ENCODE measurements at regions not wholly inside any gene's neighbourhood (a gene's known extent, or its start where the extent isn't known, plus 50 kb on each side); places are given as distances from the start of the nearest gene placed in this dataset.

DNA sequence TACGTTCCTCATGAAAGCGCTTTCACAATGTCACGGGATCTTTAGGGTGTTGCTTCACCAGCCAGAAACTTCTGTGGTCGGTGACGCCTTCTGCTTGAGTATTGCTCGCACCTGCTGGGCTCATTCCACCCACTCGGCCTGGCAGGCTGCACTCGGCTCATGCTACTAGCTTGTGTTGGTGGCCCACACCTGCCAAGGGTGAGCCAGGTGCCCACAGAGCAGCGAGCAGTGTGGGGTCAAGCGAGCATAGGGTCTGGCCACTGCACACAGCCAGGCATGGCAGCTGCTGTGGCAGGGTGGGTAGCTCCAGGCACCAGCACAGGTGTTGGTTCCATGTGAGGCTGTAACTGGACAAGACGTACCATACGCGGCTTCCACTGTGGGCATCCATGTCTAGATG, 202.9 kb upstream of the CADM2 start:
- ATAC-seq (no peak), DNase-seq (no peak)
- Histone ChIP-seq H3K4me2 (ENCODE audit: low read length) (no peak overlapping the region), H3K27me3 (ENCODE audit: low read length) (no peaks in the 10 kb centered on the region), H3F3A (ENCODE audit: low read length, unreplicated experiment) (no peaks in the 10 kb centered on the region), H3K9ac (ENCODE audit: low read length) (no peak overlapping the region), H3K27ac (ENCODE audit: low read length) (no peak overlapping the region), H3K36me3 (ENCODE audit: low read depth, low read length) (no peaks in the 10 kb centered on the region), H2AFZ (ENCODE audit: low read length) (no peak overlapping the region), H4K20me1 (ENCODE audit: low read length) (no peaks in the 10 kb centered on the region), H3K79me2 (ENCODE audit: low read length) (no peaks in the 10 kb centered on the region), H3K4me1 (ENCODE audit: insufficient read depth, low read length) (no peaks in the 10 kb centered on the region), H3K9me2 (replicated peaks; ENCODE audit: low read length) (no peaks in the 10 kb centered on the region), H3K9me3 (ENCODE audit: low read length) (no peaks in the 10 kb centered on the region), H3K4me3 (ENCODE audit: low read length) (no peak overlapping the region)
- ChIA-PET CTCF (no interaction called here), POLR2A (ENCODE audit: unreplicated experiment) (no interaction called here)
- BruUV-seq (replicated peaks) = no TSS peak
- intact Hi-C loops (cut with micrococcal nuclease) = no loop called here
- TF ChIP-seq, protein P1, sequence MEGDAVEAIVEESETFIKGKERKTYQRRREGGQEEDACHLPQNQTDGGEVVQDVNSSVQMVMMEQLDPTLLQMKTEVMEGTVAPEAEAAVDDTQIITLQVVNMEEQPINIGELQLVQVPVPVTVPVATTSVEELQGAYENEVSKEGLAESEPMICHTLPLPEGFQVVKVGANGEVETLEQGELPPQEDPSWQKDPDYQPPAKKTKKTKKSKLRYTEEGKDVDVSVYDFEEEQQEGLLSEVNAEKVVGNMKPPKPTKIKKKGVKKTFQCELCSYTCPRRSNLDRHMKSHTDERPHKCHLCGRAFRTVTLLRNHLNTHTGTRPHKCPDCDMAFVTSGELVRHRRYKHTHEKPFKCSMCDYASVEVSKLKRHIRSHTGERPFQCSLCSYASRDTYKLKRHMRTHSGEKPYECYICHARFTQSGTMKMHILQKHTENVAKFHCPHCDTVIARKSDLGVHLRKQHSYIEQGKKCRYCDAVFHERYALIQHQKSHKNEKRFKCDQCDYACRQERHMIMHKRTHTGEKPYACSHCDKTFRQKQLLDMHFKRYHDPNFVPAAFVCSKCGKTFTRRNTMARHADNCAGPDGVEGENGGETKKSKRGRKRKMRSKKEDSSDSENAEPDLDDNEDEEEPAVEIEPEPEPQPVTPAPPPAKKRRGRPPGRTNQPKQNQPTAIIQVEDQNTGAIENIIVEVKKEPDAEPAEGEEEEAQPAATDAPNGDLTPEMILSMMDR (conservative IDR thresholded peaks at IDR 0.05; ENCODE audit: low read depth, low read length) = no peak
- TF ChIP-seq EZH2 (IDR thresholded peaks at IDR 0.05; ENCODE audit: low read length, unreplicated experiment) (no peak), EZH2phosphoT487 (IDR thresholded peaks at IDR 0.05; ENCODE audit: borderline replicate concordance, low read length) (no peak)

GRCh38 chr3:84759361-84759760, 199.4 kb upstream of the CADM2 start:
- H3K4me2 ChIP-seq (ENCODE audit: low read length) = no peak overlapping the region
- H4K20me1 ChIP-seq (ENCODE audit: low read length) = no peaks in the 10 kb centered on the region
- CTCF ChIA-PET = no interaction called here
- H3K4me1 ChIP-seq (ENCODE audit: insufficient read depth, low read length) = no peaks in the 10 kb centered on the region
- H3K9ac ChIP-seq (ENCODE audit: low read length) = no peak overlapping the region
- no peaks in the 10 kb centered on the region for H3F3A ChIP-seq (ENCODE audit: low read length, unreplicated experiment)
- no peaks in the 10 kb centered on the region for H3K9me3 ChIP-seq (ENCODE audit: low read length)
- H3K36me3 ChIP-seq (ENCODE audit: low read depth, low read length) = no peaks in the 10 kb centered on the region
- H3K4me3 ChIP-seq (ENCODE audit: low read length) = no peak overlapping the region
- POLR2A ChIA-PET (ENCODE audit: unreplicated experiment) = interaction anchor here (0.5 kb wide), 1 partner anchor 52 kb away, joined by 3 read pairs; no protein-coding TSS in a partner anchor
- H3K27ac ChIP-seq (ENCODE audit: low read length) = no peak overlapping the region
- DNase-seq (no peak), ATAC-seq (no peak)
- BruUV-seq (replicated peaks) = no TSS peak
- H3K9me2 ChIP-seq (replicated peaks; ENCODE audit: low read length) = no peaks in the 10 kb centered on the region
- intact Hi-C loops (cut with micrococcal nuclease) = no loop called here
- TF ChIP-seq EZH2 (IDR thresholded peaks at IDR 0.05; ENCODE audit: low read length, unreplicated experiment) (no peak), EZH2phosphoT487 (IDR thresholded peaks at IDR 0.05; ENCODE audit: borderline replicate concordance, low read length) (no peak)
- TF ChIP-seq, protein P1 (conservative IDR thresholded peaks at IDR 0.05; ENCODE audit: low read depth, low read length) = no peak
- H3K27me3 ChIP-seq (ENCODE audit: low read length) = no peaks in the 10 kb centered on the region
- no peak overlapping the region for H2AFZ ChIP-seq (ENCODE audit: low read length)
- H3K79me2 ChIP-seq (ENCODE audit: low read length) = no peaks in the 10 kb centered on the region

GRCh38 chr3:84772841-84773240, 185.9 kb upstream of the CADM2 start:
- Histone ChIP-seq H2AFZ (ENCODE audit: low read length) (no peak overlapping the region), H3K27ac (ENCODE audit: low read length) (no peak overlapping the region), H3K9ac (ENCODE audit: low read length) (no peak overlapping the region), H4K20me1 (ENCODE audit: low read length) (no peaks in the 10 kb centered on the region), H3F3A (ENCODE audit: low read length, unreplicated experiment) (no peaks in the 10 kb centered on the region), H3K4me1 (ENCODE audit: insufficient read depth, low read length) (no peaks in the 10 kb centered on the region), H3K4me3 (ENCODE audit: low read length) (no peak overlapping the region), H3K9me3 (ENCODE audit: low read length) (no peaks in the 10 kb centered on the region), H3K27me3 (ENCODE audit: low read length) (no peaks in the 10 kb centered on the region), H3K79me2 (ENCODE audit: low read length) (no peaks in the 10 kb centered on the region), H3K4me2 (ENCODE audit: low read length) (no peak overlapping the region), H3K9me2 (replicated peaks; ENCODE audit: low read length) (no peaks in the 10 kb centered on the region), H3K36me3 (ENCODE audit: low read depth, low read length) (no peaks in the 10 kb centered on the region)
- TF ChIP-seq, protein P1 (conservative IDR thresholded peaks at IDR 0.05; ENCODE audit: low read depth, low read length) = peak; percentile 36; the same call in 1 of the 2 replicates
- TF ChIP-seq EZH2phosphoT487 (IDR thresholded peaks at IDR 0.05; ENCODE audit: borderline replicate concordance, low read length) = no peak
- CTCF ChIA-PET = no interaction called here
- intact Hi-C loops (cut with micrococcal nuclease) = loop anchor here (5.0 kb wide), 1 partner anchor 226 kb away; no protein-coding TSS in a partner anchor
- ATAC-seq = no peak; the same call in 1 of the 2 replicates
- BruUV-seq (replicated peaks) = no TSS peak
- DNase-seq = peak; percentile 47
- POLR2A ChIA-PET (ENCODE audit: unreplicated experiment) = no interaction called here

Measured in PC-3 (cell line).